Endothelial cell (in vitro differentiated cells): ENCODE measurements at regions not wholly inside any gene's neighbourhood (a gene's known extent, or its start where the extent isn't known, plus 50 kb on each side); places are given as distances from the start of the nearest gene placed in this dataset.

Source experiments
- DNase-seq: peaks from one replicate; pipeline ENCODE4 v3.0.0; 2021; ENCODE audit warnings: low spot score
- H3K27ac Mint-ChIP-seq: one replicate; pipeline ENCODE4 v1.8.0; 2021; ENCODE audit warnings: mixed read lengths, inconsistent platforms; ENCODE audit not compliant: unreplicated experiment
- H3K27me3 Mint-ChIP-seq: one replicate; pipeline ENCODE4 v1.8.0; 2021; ENCODE audit warnings: mild to moderate bottlenecking, moderate library complexity, mixed read lengths, inconsistent platforms; ENCODE audit not compliant: unreplicated experiment
- H3K36me3 Mint-ChIP-seq: one replicate; pipeline ENCODE4 v1.8.0; 2021; ENCODE audit warnings: mild to moderate bottlenecking, low read depth, mixed read lengths, inconsistent platforms; ENCODE audit not compliant: unreplicated experiment
- H3K4me1 Mint-ChIP-seq: one replicate; pipeline ENCODE4 v1.8.0; 2021; ENCODE audit warnings: mild to moderate bottlenecking, mixed read lengths, inconsistent platforms; ENCODE audit not compliant: unreplicated experiment
- H3K4me3 Mint-ChIP-seq: one replicate; pipeline ENCODE4 v1.8.0; 2021; ENCODE audit warnings: mild to moderate bottlenecking, mixed read lengths, inconsistent platforms; ENCODE audit not compliant: unreplicated experiment
- H3K9me3 Mint-ChIP-seq: one replicate; pipeline ENCODE4 v1.8.0; 2021; ENCODE audit warnings: mixed read lengths, inconsistent platforms; ENCODE audit not compliant: unreplicated experiment
- CTCF ChIP-seq: fragments of 200-600 bp; sonication (generic); IDR thresholded peaks from one replicate; pipeline ENCODE4 v1.5.0; 2021; ENCODE audit warnings: antibody characterized with exemption; ENCODE audit not compliant: unreplicated experiment

- Mint-ChIP-seq H3K9me3 (peaks cover 8% of the 10 kb centered on the region), H3K27ac (no peak overlapping the region), H3K4me3 (no peak overlapping the region), H3K27me3 (peaks cover 2% of the 10 kb centered on the region), H3K36me3 (peaks cover 15% of the 10 kb centered on the region), H3K4me1 (no peaks in the 10 kb centered on the region)
- no peak for DNase-seq
- no peak for TF ChIP-seq CTCF
Observed at GRCh38 chr17:79671085-79671694, 59.6 kb upstream of the ENPP7 start.

GRCh38 chr17:79670537-79671084 is 59.8 kb upstream of the RBFOX3 start:
- peaks cover 8% of the 10 kb centered on the region for H3K9me3 Mint-ChIP-seq
- H3K4me1 Mint-ChIP-seq, result no peaks in the 10 kb centered on the region
- DNase-seq, result no peak
- no peak overlapping the region for H3K27ac Mint-ChIP-seq
- no peak for TF ChIP-seq CTCF
- H3K36me3 Mint-ChIP-seq, result peaks cover 15% of the 10 kb centered on the region
- peaks cover 4% of the 10 kb centered on the region for H3K27me3 Mint-ChIP-seq
- no peak overlapping the region for H3K4me3 Mint-ChIP-seq

- H3K4me1 Mint-ChIP-seq, result peaks cover 2% of the 10 kb centered on the region
- no peak for TF ChIP-seq CTCF
- DNase-seq, result no peak
- peaks cover 15% of the 10 kb centered on the region for H3K36me3 Mint-ChIP-seq
- H3K4me3 Mint-ChIP-seq, result no peak overlapping the region
- H3K27me3 Mint-ChIP-seq, result peaks cover 4% of the 10 kb centered on the region
- peaks cover 8% of the 10 kb centered on the region for H3K9me3 Mint-ChIP-seq
- no peak overlapping the region for H3K27ac Mint-ChIP-seq
Observed at GRCh38 chr17:79669861-79670260, 59.0 kb upstream of the RBFOX3 start.

GRCh38 chr17:79668344-79669250 is 57.7 kb upstream of the RBFOX3 start:
- Mint-ChIP-seq H3K4me1 (peaks cover 4% of the 10 kb centered on the region), H3K27me3 (peaks cover 4% of the 10 kb centered on the region), H3K9me3 (peaks cover 6% of the 10 kb centered on the region), H3K36me3 (peaks cover 11% of the 10 kb centered on the region), H3K27ac (no peak overlapping the region), H3K4me3 (no peak overlapping the region)
- TF ChIP-seq CTCF, result no peak
- no peak for DNase-seq

GRCh38 chr17:79667746-79668145 is 56.9 kb upstream of the RBFOX3 start:
- Mint-ChIP-seq H3K27me3 (peaks cover 4% of the 10 kb centered on the region), H3K27ac (no peak overlapping the region), H3K4me3 (no peak overlapping the region), H3K9me3 (no peaks in the 10 kb centered on the region), H3K4me1 (peaks cover 13% of the 10 kb centered on the region), H3K36me3 (peaks cover 6% of the 10 kb centered on the region)
- no peak for TF ChIP-seq CTCF
- no peak for DNase-seq
